B cell (primary cell): ENCODE measurements at regions not wholly inside any gene's neighbourhood (a gene's known extent, or its start where the extent isn't known, plus 50 kb on each side); places are given as distances from the start of the nearest gene placed in this dataset.

Experiments
- ATAC-seq: fragments of 200-7000 bp; cut with Tn5 transposase; one replicate; pipeline ENCODE4 v1.10.0; 2021; ENCODE audit warnings: low read depth, mild to moderate bottlenecking, moderate number of reproducible peaks, moderate library complexity
- CTCF ChIA-PET: fragments of 350-600 bp; sonication (Branson Sonifier 250); formaldehyde crosslinking; loops from one replicate; lab custom pipeline; 2021; ENCODE audit warnings: antibody characterized with exemption, inconsistent platforms; lab: Charles Lee
- POLR2A ChIA-PET: fragments of 350-600 bp; sonication (Branson Sonifier 250); formaldehyde crosslinking; loops from one replicate; lab custom pipeline; 2021; ENCODE audit warnings: antibody characterized with exemption; lab: Charles Lee
- DNase-seq: peaks from one replicate; pipeline ENCODE4 v3.0.0; 2013
- H2AFZ ChIP-seq: 2 replicates; pipeline ENCODE4 v1.6.1; 2012; ENCODE audit warnings: mild to moderate bottlenecking, low read depth, low read length; ENCODE audit not compliant: insufficient read depth, poor library complexity, severe bottlenecking
- H3K27ac ChIP-seq, 2 donors: 1 replicate in 1 of 2; 2 replicates in 1 of 2; pipeline ENCODE4 v1.5.1; 2012 to 2013; ENCODE audit warnings: low read length in 2 of 2, mild to moderate bottlenecking in 2 of 2, moderate library complexity in 1 of 2
- H3K27me3 ChIP-seq, 4 experiments: fragments of 200-600 bp in 1 of 4; sonication (generic) in 1 of 4; replicated peaks in 1 of 4; 1 replicate in 2 of 4; 2 replicates in 2 of 4; pipeline versions ENCODE4 v1.6.1 to v1.7.0; 2013 to 2016; ENCODE audit warnings: low read length in 3 of 4, mild to moderate bottlenecking in 2 of 4, mixed read lengths in 1 of 4, moderate library complexity in 1 of 4; ENCODE audit not compliant: insufficient read depth in 4 of 4, control insufficient read depth in 3 of 4; ENCODE audit errors: control extremely low read depth in 1 of 4
- H3K36me3 ChIP-seq, 2 experiments: replicated peaks in 1 of 2; 1 replicate in 1 of 2; 2 replicates in 1 of 2; pipeline versions ENCODE4 v1.6.1 to v1.7.1; 2013; ENCODE audit warnings: low read length in 1 of 2; ENCODE audit not compliant: insufficient read depth in 2 of 2, control insufficient read depth in 1 of 2; ENCODE audit errors: control extremely low read depth in 1 of 2, extremely low read depth in 1 of 2
- H3K4me1 ChIP-seq, 2 donors: fragments of 200-600 bp in 1 of 2; sonication (generic) in 1 of 2; 1 replicate in 1 of 2; 2 replicates in 1 of 2; pipeline versions ENCODE4 v1.5.1 to v1.6.1; 2013 to 2017; ENCODE audit warnings: low read length in 2 of 2; ENCODE audit not compliant: control insufficient read depth in 2 of 2, insufficient read depth in 2 of 2
- H3K4me2 ChIP-seq: replicated peaks from 2 replicates; pipeline ENCODE3; 2012; ENCODE audit warnings: mild to moderate bottlenecking, low read depth, low read length; ENCODE audit not compliant: poor library complexity, severe bottlenecking
- H3K4me3 ChIP-seq, 5 experiments: fragments of 200-600 bp in 1 of 5; sonication (generic) in 1 of 5; 1 replicate in 3 of 5; 2 replicates in 2 of 5; pipeline versions ENCODE4 v1.5.1 to v1.7.0; 2011 to 2016; ENCODE audit warnings: low read length in 4 of 5, mild to moderate bottlenecking in 4 of 5, low read depth in 2 of 5, control low read depth in 1 of 5, moderate library complexity in 1 of 5; ENCODE audit not compliant: insufficient read depth in 1 of 5; ENCODE audit errors: control extremely low read depth in 1 of 5, extremely low read depth in 1 of 5
- H3K79me2 ChIP-seq: fragments of 200-600 bp; sonication (generic); one replicate; pipeline ENCODE4 v1.6.0; 2016; ENCODE audit warnings: low read length; ENCODE audit not compliant: control insufficient read depth, insufficient read depth
- H3K9ac ChIP-seq: fragments of 200-600 bp; sonication (generic); 2 replicates; pipeline ENCODE4 v1.6.1; 2017; ENCODE audit warnings: mild to moderate bottlenecking, low read length, moderate library complexity
- H3K9me3 ChIP-seq, 3 donors: one replicate each; pipeline versions ENCODE4 v1.6.1 to v1.7.1; 2013; ENCODE audit warnings: low read length in 2 of 3; ENCODE audit not compliant: control insufficient read depth in 2 of 3, insufficient read depth in 1 of 3; ENCODE audit errors: control extremely low read depth in 1 of 3
- H4K20me1 ChIP-seq: 2 replicates; pipeline ENCODE4 v1.6.0; 2012; ENCODE audit warnings: mild to moderate bottlenecking, low read length; ENCODE audit not compliant: insufficient read depth, control insufficient read depth, poor library complexity, severe bottlenecking
- H3K27ac Mint-ChIP-seq: one replicate; pipeline ENCODE4 v1.8.0; 2021; ENCODE audit warnings: mixed read lengths
- H3K27me3 Mint-ChIP-seq: one replicate; pipeline ENCODE4 v1.8.0; 2021; ENCODE audit warnings: mixed read lengths
- H3K4me1 Mint-ChIP-seq: one replicate; pipeline ENCODE4 v1.8.0; 2021; ENCODE audit warnings: mixed read lengths
- H3K4me3 Mint-ChIP-seq: one replicate; pipeline ENCODE4 v1.8.0; 2021; ENCODE audit warnings: mixed read lengths
- H3K9me3 Mint-ChIP-seq: one replicate; pipeline ENCODE4 v1.8.0; 2022; ENCODE audit warnings: mixed read lengths; ENCODE audit not compliant: insufficient read depth
- CTCF ChIP-seq: fragments of 200-600 bp; IDR thresholded peaks from one replicate; pipeline ENCODE4 v1.8.0; 2022; ENCODE audit warnings: antibody characterized with exemption, mild to moderate bottlenecking
- EZH2 ChIP-seq: IDR thresholded peaks from 2 replicates; pipeline ENCODE4 v1.6.1; 2012; ENCODE audit warnings: borderline replicate concordance, low read depth, mild to moderate bottlenecking, moderate library complexity, low read length; ENCODE audit not compliant: insufficient read depth, poor library complexity, severe bottlenecking
- WGBS: methylation state at CpG from one replicate; pipeline ENCODE4 v1.1.5; 2013; ENCODE audit warnings: missing lambda C conversion rate; ENCODE audit not compliant: insufficient coverage; 5-methylcytosine and 5-hydroxymethylcytosine counted together
- intact Hi-C: fragments of 100-400 bp; cut with micrococcal nuclease; formaldehyde crosslinking; loops from one replicate; pipeline ENCODE4 v1.10.0; 2022

- H3K4me3 ChIP-seq = no peak overlapping the region
- DNase-seq (no peak), ATAC-seq (no peak)
- no peaks in the 10 kb centered on the region for H3K9me3 ChIP-seq
- Mint-ChIP-seq H3K27ac (no peak overlapping the region), H3K9me3 (peaks cover 2% of the 10 kb centered on the region), H3K4me1 (no peaks in the 10 kb centered on the region), H3K27me3 (no peaks in the 10 kb centered on the region), H3K4me3 (no peak overlapping the region)
- no peak overlapping the region for H2AFZ ChIP-seq
- no peak overlapping the region for H3K4me2 ChIP-seq
- H3K79me2 ChIP-seq = no peaks in the 10 kb centered on the region
- H3K27ac ChIP-seq = no peak overlapping the region
- no peaks in the 10 kb centered on the region for H3K4me1 ChIP-seq
- H4K20me1 ChIP-seq = no peaks in the 10 kb centered on the region
- no peaks in the 10 kb centered on the region for H3K36me3 ChIP-seq
- H3K9ac ChIP-seq = no peak overlapping the region
- ChIA-PET CTCF (no interaction called here), POLR2A (no interaction called here)
- no peaks in the 10 kb centered on the region for H3K27me3 ChIP-seq
- intact Hi-C loops = no loop called here
- TF ChIP-seq CTCF (no peak), EZH2 (no peak)
These were observed 562.6 kb downstream of the ZNF385D start for GRCh38 chr3:21188459-21188858.

- H3K27ac Mint-ChIP-seq = no peak overlapping the region
- ATAC-seq = no peak
- CTCF ChIA-PET = no interaction called here
These were observed 565.1 kb downstream of the ZNF385D start for GRCh38 chr3:21185816-21186314.

More at GRCh38 chr3:21185816-21186314, 565.1 kb downstream of the ZNF385D start:
- Mint-ChIP-seq H3K9me3 (no peaks in the 10 kb centered on the region), H3K4me1 (no peaks in the 10 kb centered on the region), H3K4me3 (no peak overlapping the region), H3K27me3 (no peaks in the 10 kb centered on the region)
- no peak overlapping the region for H3K9ac ChIP-seq
- H3K36me3 ChIP-seq = no peaks in the 10 kb centered on the region
- no peak overlapping the region for H2AFZ ChIP-seq
- no peak overlapping the region for H3K4me2 ChIP-seq
- H3K27ac ChIP-seq = no peak overlapping the region
- H4K20me1 ChIP-seq = no peaks in the 10 kb centered on the region
- no peaks in the 10 kb centered on the region for H3K9me3 ChIP-seq
- intact Hi-C loops = no loop called here
- no peaks in the 10 kb centered on the region for H3K79me2 ChIP-seq
- no peak overlapping the region for H3K4me3 ChIP-seq
- POLR2A ChIA-PET = no interaction called here
- WGBS = 84% methylated on average over 5 of the region's 6 CpGs
- DNase-seq = no peak
- H3K27me3 ChIP-seq = no peaks in the 10 kb centered on the region
- H3K4me1 ChIP-seq = no peaks in the 10 kb centered on the region
- TF ChIP-seq EZH2 (no peak), CTCF (no peak)
